Thyroid gland (tissue), 4 donors: ENCODE measurements at regions not wholly inside any gene's neighbourhood (a gene's known extent, or its start where the extent isn't known, plus 50 kb on each side); places are given as distances from the start of the nearest gene placed in this dataset.

Experiments used
- POLR2A ChIP-seq, 2 donors: fragments of 450-650 bp; IDR thresholded peaks; one replicate each; pipeline ENCODE4 v1.6.1; 2017; ENCODE audit warnings: antibody characterized with exemption in 2 of 2, mild to moderate bottlenecking in 2 of 2, moderate library complexity in 1 of 2
- TF ChIP-seq, protein P1 (sequence below), 6 experiments: fragments of 200-600 bp in 3 of 6; fragments of 450-650 bp in 3 of 6; sonication (generic) in 3 of 6; IDR thresholded peaks; one replicate each; pipeline ENCODE4 v1.5.1; 2016 to 2019; ENCODE audit warnings: antibody characterized with exemption in 6 of 6, mild to moderate bottlenecking in 2 of 6, inconsistent platforms in 1 of 6, moderate library complexity in 1 of 6

DNA sequence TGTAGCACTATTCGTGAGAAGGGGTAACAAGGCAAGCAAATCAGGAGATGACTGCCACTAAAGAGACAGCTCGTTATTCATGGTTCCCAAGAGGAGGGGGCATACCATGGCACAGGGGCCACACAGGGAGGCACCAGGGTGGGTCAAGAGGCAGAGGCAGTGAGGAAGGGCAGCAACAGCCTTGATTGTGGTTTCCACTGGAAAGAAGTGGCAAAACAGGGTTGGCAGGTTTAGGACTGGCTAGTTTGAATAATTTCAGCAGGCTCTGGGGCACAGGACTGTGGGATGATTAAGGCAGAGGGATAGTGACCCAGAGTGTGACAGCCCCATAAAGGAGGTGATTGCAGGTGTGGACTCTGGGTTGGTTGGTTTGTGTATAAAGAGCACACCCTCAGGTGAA is 188.9 kb downstream of the CBLN1 start:
- TF ChIP-seq, protein P1, sequence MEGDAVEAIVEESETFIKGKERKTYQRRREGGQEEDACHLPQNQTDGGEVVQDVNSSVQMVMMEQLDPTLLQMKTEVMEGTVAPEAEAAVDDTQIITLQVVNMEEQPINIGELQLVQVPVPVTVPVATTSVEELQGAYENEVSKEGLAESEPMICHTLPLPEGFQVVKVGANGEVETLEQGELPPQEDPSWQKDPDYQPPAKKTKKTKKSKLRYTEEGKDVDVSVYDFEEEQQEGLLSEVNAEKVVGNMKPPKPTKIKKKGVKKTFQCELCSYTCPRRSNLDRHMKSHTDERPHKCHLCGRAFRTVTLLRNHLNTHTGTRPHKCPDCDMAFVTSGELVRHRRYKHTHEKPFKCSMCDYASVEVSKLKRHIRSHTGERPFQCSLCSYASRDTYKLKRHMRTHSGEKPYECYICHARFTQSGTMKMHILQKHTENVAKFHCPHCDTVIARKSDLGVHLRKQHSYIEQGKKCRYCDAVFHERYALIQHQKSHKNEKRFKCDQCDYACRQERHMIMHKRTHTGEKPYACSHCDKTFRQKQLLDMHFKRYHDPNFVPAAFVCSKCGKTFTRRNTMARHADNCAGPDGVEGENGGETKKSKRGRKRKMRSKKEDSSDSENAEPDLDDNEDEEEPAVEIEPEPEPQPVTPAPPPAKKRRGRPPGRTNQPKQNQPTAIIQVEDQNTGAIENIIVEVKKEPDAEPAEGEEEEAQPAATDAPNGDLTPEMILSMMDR (IDR thresholded peaks at IDR 0.05) = no peak
- TF ChIP-seq POLR2A (IDR thresholded peaks at IDR 0.05) = no peak
